HEK293 (cell line): ENCODE measurements at regions not wholly inside any gene's neighbourhood (a gene's known extent, or its start where the extent isn't known, plus 50 kb on each side); places are given as distances from the start of the nearest gene placed in this dataset.

ENCODE experiments used
- BCL6B ChIP-seq: fragments of 450-650 bp; formaldehyde crosslinking; IDR thresholded peaks from 2 replicates; pipeline ENCODE4 v1.5.1; 2017; ENCODE audit warnings: missing biosample characterization, missing genetic modification characterization
- CTCF ChIP-seq: fragments of 450-650 bp; formaldehyde crosslinking; IDR thresholded peaks from 2 replicates; pipeline ENCODE4 v1.5.1; 2016; ENCODE audit warnings: missing biosample characterization, missing genetic modification characterization
- INSM2 ChIP-seq: fragments of 450-650 bp; formaldehyde crosslinking; IDR thresholded peaks from 2 replicates; pipeline ENCODE4 v1.5.1; 2016; ENCODE audit warnings: missing biosample characterization, missing genetic modification characterization
- PRDM10 ChIP-seq: fragments of 450-650 bp; formaldehyde crosslinking; IDR thresholded peaks from 2 replicates; pipeline ENCODE4 v1.5.1; 2016; ENCODE audit warnings: missing biosample characterization, missing genetic modification characterization
- ZBTB7A ChIP-seq: fragments of 450-650 bp; formaldehyde crosslinking; IDR thresholded peaks from 2 replicates; pipeline ENCODE4 v1.5.1; 2016; ENCODE audit warnings: low read depth, missing biosample characterization, missing genetic modification characterization
- ZNF114 ChIP-seq: fragments of 450-650 bp; formaldehyde crosslinking; IDR thresholded peaks from 2 replicates; pipeline ENCODE4 v1.5.0; 2017; ENCODE audit warnings: missing biosample characterization, missing genetic modification characterization
- ZNF549 ChIP-seq: fragments of 450-650 bp; IDR thresholded peaks from 2 replicates; pipeline ENCODE4 v1.5.1; 2018; ENCODE audit warnings: missing biosample characterization, missing genetic modification characterization, mild to moderate bottlenecking, inconsistent platforms, moderate library complexity
- ZNF768 ChIP-seq: fragments of 450-650 bp; formaldehyde crosslinking; IDR thresholded peaks from 2 replicates; pipeline ENCODE4 v1.5.1; 2018; ENCODE audit warnings: missing biosample characterization, mild to moderate bottlenecking, missing genetic modification characterization
- ZNF776 ChIP-seq: fragments of 450-650 bp; formaldehyde crosslinking; IDR thresholded peaks from 2 replicates; pipeline ENCODE4 v1.5.0; 2017; ENCODE audit warnings: missing biosample characterization, missing genetic modification characterization, borderline replicate concordance

GRCh38 chr4:31545330-31545729 lies 825.2 kb downstream of the PCDH7 start:
- TF ChIP-seq ZNF768 (tag by site-specific recombination) (no peak), ZNF776 (tag by site-specific recombination) (no peak), PRDM10 (tag by site-specific recombination) (no peak), ZNF549 (tag by site-specific recombination) (no peak), CTCF (tag by site-specific recombination) (no peak), ZBTB7A (tag by site-specific recombination) (no peak), BCL6B (no peak), INSM2 (tag by site-specific recombination) (no peak), ZNF114 (no peak)
